Stimulated activated CD4-positive, alpha-beta T cell treated with anti-CD3 and anti-CD28 coated beads, Interleukin-1b, Interleukin-23, amount 100 ng/mL, for 1 hour (primary cell): ENCODE measurements at regions not wholly inside any gene's neighbourhood (a gene's known extent, or its start where the extent isn't known, plus 50 kb on each side); places are given as distances from the start of the nearest gene placed in this dataset.
"Not testable (repeated sequence)": the region's sequence is repeated elsewhere in the genome, so short reads cannot be mapped to it uniquely, and the experiment has no call there.

ENCODE experiments used
- DNase-seq, 2 donors: peaks; one replicate each; pipeline ENCODE4 v3.0.0-alpha.2; 2020; ENCODE audit warnings: low read depth in 2 of 2

- DNase-seq: no peak
Observed at GRCh38 chr4:20050768-20051167, 200.9 kb upstream of the SLIT2 start.

GRCh38 chr4:20049889-20050288, 201.8 kb upstream of the SLIT2 start:
- no peak for DNase-seq

GRCh38 chr4:20046931-20047677, 204.6 kb upstream of the SLIT2 start:
- DNase-seq: no peak

- DNase-seq: no peak
Observed at GRCh38 chr4:20046179-20046578, 205.5 kb upstream of the SLIT2 start.

- no peak for DNase-seq
Observed at GRCh38 chr4:20044966-20045365, 206.7 kb upstream of the SLIT2 start.

- DNase-seq: no peak
Observed at GRCh38 chr4:20044502-20044911, 207.2 kb upstream of the SLIT2 start.

- DNase-seq: no peak
Observed at GRCh38 chr4:20043991-20044390, 207.7 kb upstream of the SLIT2 start.

GRCh38 chr4:20042769-20043168, 208.9 kb upstream of the SLIT2 start:
- DNase-seq: no peak

- DNase-seq: no peak
Observed at GRCh38 chr4:20041839-20042407, 209.8 kb upstream of the SLIT2 start.

- DNase-seq: no peak
Observed at GRCh38 chr4:20037745-20038144, 214.0 kb upstream of the SLIT2 start.

- no peak for DNase-seq
Observed at GRCh38 chr4:20030108-20030507, 221.6 kb upstream of the SLIT2 start.

GRCh38 chr4:20028645-20029044, 223.1 kb upstream of the SLIT2 start:
- no peak for DNase-seq

- DNase-seq: no peak
Observed at GRCh38 chr4:20026456-20026855, 225.2 kb upstream of the SLIT2 start.

- no peak for DNase-seq
Observed at GRCh38 chr4:20022471-20022870, 229.2 kb upstream of the SLIT2 start.

- no peak for DNase-seq
Observed at GRCh38 chr4:20020056-20020455, 231.6 kb upstream of the SLIT2 start.

GRCh38 chr4:20019310-20020015, 232.2 kb upstream of the SLIT2 start:
- no peak for DNase-seq

GRCh38 chr4:20017777-20018115, 234.0 kb upstream of the SLIT2 start:
- no peak for DNase-seq

GRCh38 chr4:20017070-20017776, 234.5 kb upstream of the SLIT2 start:
- no peak for DNase-seq

- no peak for DNase-seq
Observed at GRCh38 chr4:20015636-20016224, 236.0 kb upstream of the SLIT2 start.

- DNase-seq: not testable (repeated sequence)
Observed at GRCh38 chr4:20003836-20004558, 247.7 kb upstream of the SLIT2 start.

- no peak for DNase-seq
Observed at GRCh38 chr4:19999775-20000414, 251.8 kb upstream of the SLIT2 start.
